ELF-1 (cell line): ENCODE measurements at regions not wholly inside any gene's neighbourhood (a gene's known extent, or its start where the extent isn't known, plus 50 kb on each side); places are given as distances from the start of the nearest gene placed in this dataset.
"Not testable (repeated sequence)": the region's sequence is repeated elsewhere in the genome, so short reads cannot be mapped to it uniquely, and the experiment has no call there.

Experiments used
- DNase-seq: peaks from one replicate; pipeline ENCODE4 v3.0.0-alpha.2; 2016; ENCODE audit warnings: low read depth, low spot score

GRCh38 chr5:122209601-122210000, 80.3 kb downstream of the ZNF474 start:
- not testable (repeated sequence) for DNase-seq

- DNase-seq: no peak
These were observed 89.4 kb downstream of the ZNF474 start for GRCh38 chr5:122218778-122219177.

- no peak for DNase-seq
These were observed 90.3 kb downstream of the ZNF474 start for GRCh38 chr5:122219436-122220166.

GRCh38 chr5:122220511-122220910, 91.2 kb downstream of the ZNF474 start:
- DNase-seq: no peak

- DNase-seq: no peak
These were observed 90.2 kb upstream of the SNCAIP start for GRCh38 chr5:122221857-122222256.

GRCh38 chr5:122222580-122222979, 89.5 kb upstream of the SNCAIP start:
- no peak for DNase-seq

GRCh38 chr5:122228728-122229392, 83.2 kb upstream of the SNCAIP start:
- DNase-seq: no peak

- no peak for DNase-seq
These were observed 82.5 kb upstream of the SNCAIP start for GRCh38 chr5:122229551-122229950.

GRCh38 chr5:122236270-122237040, 75.6 kb upstream of the SNCAIP start:
- DNase-seq: peak; percentile 22

- DNase-seq: no peak
These were observed 74.1 kb upstream of the SNCAIP start for GRCh38 chr5:122237906-122238305.

GRCh38 chr5:122252319-122252718, 59.7 kb upstream of the SNCAIP start:
- DNase-seq: no peak

GRCh38 chr5:122253794-122254193, 58.2 kb upstream of the SNCAIP start:
- DNase-seq: no peak

- no peak for DNase-seq
These were observed 55.6 kb upstream of the SNCAIP start for GRCh38 chr5:122256388-122256787.

GRCh38 chr5:122257000-122257399, 55.0 kb upstream of the SNCAIP start:
- DNase-seq: no peak

GRCh38 chr5:122258241-122258640, 53.8 kb upstream of the SNCAIP start:
- DNase-seq: no peak

- no peak for DNase-seq
These were observed 53.2 kb upstream of the SNCAIP start for GRCh38 chr5:122258840-122259239.

- DNase-seq: no peak
These were observed 52.0 kb upstream of the SNCAIP start for GRCh38 chr5:122259995-122260394.

- DNase-seq: no peak
These were observed 49.9 kb upstream of the SNCAIP start for GRCh38 chr5:122262103-122262502.
